HepG2 (cell line): ENCODE measurements at regions not wholly inside any gene's neighbourhood (a gene's known extent, or its start where the extent isn't known, plus 50 kb on each side); places are given as distances from the start of the nearest gene placed in this dataset.

Experiments
- CTCF ChIP-seq: sonication (generic); formaldehyde crosslinking; IDR thresholded peaks from 2 replicates; pipeline ENCODE4 v1.5.0; 2020; ENCODE audit warnings: mild to moderate bottlenecking, missing genetic modification reagents, moderate library complexity
- ELF4 ChIP-seq: sonication (generic); formaldehyde crosslinking; IDR thresholded peaks from 2 replicates; pipeline ENCODE4 v1.5.0; 2020; ENCODE audit warnings: missing genetic modification reagents, mild to moderate bottlenecking, moderate library complexity, borderline replicate concordance
- IKZF1 ChIP-seq: fragments of 450-650 bp; IDR thresholded peaks from 2 replicates; pipeline ENCODE4 v1.7.1; 2016
- NR2C2 ChIP-seq: sonication (generic); formaldehyde crosslinking; IDR thresholded peaks from 2 replicates; pipeline ENCODE4 v1.4.0; 2020; ENCODE audit warnings: missing genetic modification reagents, mild to moderate bottlenecking, moderate library complexity, borderline replicate concordance
- POLR2AphosphoS5 ChIP-seq: IDR thresholded peaks from 2 replicates; pipeline ENCODE4 v1.6.1; 2012; ENCODE audit warnings: low read depth, low read length
- SALL2 ChIP-seq: sonication (generic); formaldehyde crosslinking; IDR thresholded peaks from 2 replicates; pipeline ENCODE4 v1.8.1; 2023; ENCODE audit warnings: mild to moderate bottlenecking, missing genetic modification reagents, inconsistent platforms
- TAF15 ChIP-seq: fragments of 200-400 bp; formaldehyde crosslinking; IDR thresholded peaks from one replicate; pipeline ENCODE4 v1.6.1; 2018; ENCODE audit warnings: mild to moderate bottlenecking, low read depth, low read length; ENCODE audit not compliant: poor library complexity, severe bottlenecking
- XBP1 ChIP-seq: sonication (generic); formaldehyde crosslinking; IDR thresholded peaks from 2 replicates; pipeline ENCODE4 v1.5.0; 2020; ENCODE audit warnings: missing genetic modification reagents
- ZBTB3 ChIP-seq: sonication (generic); formaldehyde crosslinking; IDR thresholded peaks from 2 replicates; pipeline ENCODE4 v1.4.0; 2020; ENCODE audit warnings: low read depth, mild to moderate bottlenecking, moderate library complexity, missing genetic modification reagents, borderline replicate concordance
- ZNF543 ChIP-seq: sonication (generic); formaldehyde crosslinking; IDR thresholded peaks from 2 replicates; pipeline ENCODE4 v1.4.0; 2020; ENCODE audit warnings: mild to moderate bottlenecking, missing genetic modification reagents
- ZNF563 ChIP-seq: sonication (generic); formaldehyde crosslinking; IDR thresholded peaks from 2 replicates; pipeline ENCODE4 v1.8.0; 2022; ENCODE audit warnings: mild to moderate bottlenecking, moderate library complexity, missing genetic modification reagents
- ZZZ3 ChIP-seq: sonication (generic); formaldehyde crosslinking; IDR thresholded peaks from 2 replicates; pipeline ENCODE4 v1.4.0; 2020; ENCODE audit warnings: missing genetic modification reagents, mild to moderate bottlenecking, borderline replicate concordance

GRCh38 chr17:71464241-71464640 is 656.6 kb upstream of the SOX9 start:
- TF ChIP-seq SALL2 (CRISPR knock-in tag), result no peak
- TF ChIP-seq CTCF (CRISPR knock-in tag), result no peak
- no peak for TF ChIP-seq NR2C2 (CRISPR knock-in tag)
- no peak for TF ChIP-seq TAF15
- TF ChIP-seq ELF4 (CRISPR knock-in tag), result no peak
- TF ChIP-seq IKZF1, result no peak
- TF ChIP-seq ZNF543 (CRISPR knock-in tag), result no peak
- TF ChIP-seq POLR2AphosphoS5, result no peak
- no peak for TF ChIP-seq ZZZ3 (CRISPR knock-in tag)
- no peak for TF ChIP-seq ZNF563
- no peak for TF ChIP-seq ZBTB3 (CRISPR knock-in tag)
- no peak for TF ChIP-seq XBP1
